GM12878 (cell line): ENCODE measurements at regions not wholly inside any gene's neighbourhood (a gene's known extent, or its start where the extent isn't known, plus 50 kb on each side); places are given as distances from the start of the nearest gene placed in this dataset.

ENCODE experiments used
- BCLAF1 ChIP-seq: fragments of 450-650 bp; IDR thresholded peaks from 2 replicates; pipeline ENCODE4 v1.6.1; 2017; ENCODE audit warnings: antibody characterized with exemption, mild to moderate bottlenecking, moderate library complexity
- TAF1 ChIP-seq: IDR thresholded peaks from 2 replicates; pipeline ENCODE4 v1.6.1; 2011; ENCODE audit warnings: mild to moderate bottlenecking, low read depth, low read length, borderline replicate concordance

DNA sequence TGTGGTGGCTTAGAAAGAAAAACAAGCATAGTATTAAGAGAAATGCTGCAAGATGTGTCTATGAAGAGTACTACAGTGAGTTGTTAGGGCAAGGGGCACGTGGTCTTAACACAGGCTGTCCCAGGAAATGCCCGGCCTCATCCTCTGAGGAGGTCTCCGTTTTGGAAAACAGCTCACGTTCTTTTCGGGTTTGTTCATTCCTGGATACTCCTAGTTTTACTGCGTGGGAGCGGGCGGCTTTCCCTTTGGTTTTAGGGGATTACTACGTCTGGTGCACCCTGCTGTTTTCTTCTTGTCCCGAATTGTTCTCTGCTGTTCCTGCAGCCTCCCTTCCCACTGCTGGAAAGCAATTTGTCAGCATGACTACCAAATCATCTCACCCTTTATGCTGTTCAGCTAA is 55.5 kb upstream of the RAB6D start:
- TF ChIP-seq BCLAF1 (no peak), TAF1 (no peak)
